Lung (tissue), 11 donors: ENCODE measurements at regions not wholly inside any gene's neighbourhood (a gene's known extent, or its start where the extent isn't known, plus 50 kb on each side); places are given as distances from the start of the nearest gene placed in this dataset.

Experiments used
- ATAC-seq: fragments of 200-7000 bp; cut with Tn5 transposase; one replicate; pipeline ENCODE4 v1.9.1; 2020; ENCODE audit warnings: moderate number of reproducible peaks; ENCODE audit not compliant: insufficient read depth, low FRiP score
- DNase-seq, 3 donors: peaks; one replicate each; pipeline ENCODE4 v3.0.0-alpha.2; 2013 to 2017
- H3K27ac ChIP-seq, 2 donors: one replicate each; pipeline ENCODE4 v1.5.1; 2013; ENCODE audit warnings: mild to moderate bottlenecking in 2 of 2, moderate library complexity in 2 of 2, control low read depth in 1 of 2, inconsistent platforms in 1 of 2, low read depth in 1 of 2, low read length in 1 of 2
- H3K27me3 ChIP-seq, 3 donors: one replicate each; pipeline ENCODE4 v1.5.1; 2013; ENCODE audit warnings: low read length in 2 of 3; ENCODE audit not compliant: control insufficient read depth in 3 of 3, insufficient read depth in 3 of 3
- H3K36me3 ChIP-seq, 4 donors: one replicate each; pipeline ENCODE4 v1.5.1; 2013; ENCODE audit warnings: low read length in 4 of 4, mild to moderate bottlenecking in 1 of 4, moderate library complexity in 1 of 4; ENCODE audit not compliant: control insufficient read depth in 4 of 4, insufficient read depth in 4 of 4
- H3K4me1 ChIP-seq, 5 donors: one replicate each; pipeline ENCODE4 v1.5.1; 2013; ENCODE audit warnings: low read length in 5 of 5, mild to moderate bottlenecking in 2 of 5, moderate library complexity in 1 of 5; ENCODE audit not compliant: control insufficient read depth in 5 of 5, insufficient read depth in 5 of 5
- H3K4me3 ChIP-seq: one replicate; pipeline ENCODE4 v1.5.1; 2013; ENCODE audit warnings: mild to moderate bottlenecking, control low read depth, moderate library complexity
- H3K9ac ChIP-seq, 2 donors: one replicate each; pipeline ENCODE4 v1.5.1; 2013; ENCODE audit warnings: low read length in 2 of 2, control low read depth in 1 of 2; ENCODE audit not compliant: insufficient read depth in 1 of 2
- H3K9me3 ChIP-seq, 4 donors: one replicate each; pipeline ENCODE4 v1.5.1; 2013; ENCODE audit warnings: low read length in 3 of 4, mild to moderate bottlenecking in 1 of 4, moderate library complexity in 1 of 4; ENCODE audit not compliant: control insufficient read depth in 4 of 4, insufficient read depth in 3 of 4
- CTCF ChIP-seq: IDR thresholded peaks from 2 replicates; pipeline ENCODE4 v1.5.1; 2012; ENCODE audit warnings: mild to moderate bottlenecking; ENCODE audit errors: control extremely low read depth, extremely low read depth
- WGBS, 2 donors: extraction: QIAGEN DNeasy Blood & Tissue Kit; methylation state at CpG; one replicate each; pipeline ENCODE4 v1.1.7; 2013; 5-methylcytosine and 5-hydroxymethylcytosine counted together
- donor health status: control.
- donor health status: control.
- donor health status: Bipolar disorder and iron deficiency.
- donor health status: healthy.
- donor health status: DM: yes; HTN: yes; CAD: no.

GRCh38 chr4:60259781-60260180 is 940.3 kb upstream of the ADGRL3 start:
- DNase-seq (no peak), ATAC-seq (no peak)
- Histone ChIP-seq H3K9ac (no peak overlapping the region), H3K4me3 (no peak overlapping the region), H3K36me3 (no peaks in the 10 kb centered on the region), H3K9me3 (no peaks in the 10 kb centered on the region), H3K4me1 (no peaks in the 10 kb centered on the region), H3K27me3 (no peaks in the 10 kb centered on the region), H3K27ac (no peak overlapping the region)
- WGBS, 2 donors: 81 to 83% methylated on average over 5 of the region's 5 CpGs
- TF ChIP-seq CTCF: no peak

GRCh38 chr4:60266505-60266904 is 933.6 kb upstream of the ADGRL3 start:
- no peak for ATAC-seq
- no peaks in the 10 kb centered on the region for H3K27me3 ChIP-seq
- H3K9ac ChIP-seq: no peak overlapping the region
- H3K4me1 ChIP-seq: no peaks in the 10 kb centered on the region
- 42 to 80% methylated on average over 1 of the region's 1 CpG for WGBS, 2 donors
- no peak overlapping the region for H3K27ac ChIP-seq
- H3K9me3 ChIP-seq: no peaks in the 10 kb centered on the region
- no peak for TF ChIP-seq CTCF
- no peaks in the 10 kb centered on the region for H3K36me3 ChIP-seq
- peak in 2 of 3 donors; percentile 29 to 57 for DNase-seq
- H3K4me3 ChIP-seq: no peak overlapping the region

GRCh38 chr4:60296386-60296785 is 903.7 kb upstream of the ADGRL3 start:
- Histone ChIP-seq H3K36me3 (no peaks in the 10 kb centered on the region), H3K9ac (no peak overlapping the region), H3K4me3 (no peak overlapping the region), H3K27ac (no peak overlapping the region), H3K4me1 (no peaks in the 10 kb centered on the region), H3K9me3 (no peaks in the 10 kb centered on the region), H3K27me3 (no peaks in the 10 kb centered on the region)
- WGBS, 2 donors: 44 to 72% methylated on average over 2 of the region's 2 CpGs
- ATAC-seq (no peak), DNase-seq (no peak)
- TF ChIP-seq CTCF: no peak

- Histone ChIP-seq H3K4me3 (no peak overlapping the region), H3K27me3 (no peaks in the 10 kb centered on the region), H3K9me3 (no peaks in the 10 kb centered on the region), H3K36me3 (no peaks in the 10 kb centered on the region), H3K9ac (no peak overlapping the region), H3K4me1 (peaks cover 0 to 15% (median 0%) of the 10 kb centered on the region in 5 donors), H3K27ac (no peak overlapping the region)
- 75 to 86% methylated on average over 2 of the region's 2 CpGs for WGBS, 2 donors
- ATAC-seq: no peak
- DNase-seq: peak in 1 of 3 donors; percentile 3
- TF ChIP-seq CTCF: no peak
Measured at GRCh38 chr4:60313611-60314178, 886.4 kb upstream of the ADGRL3 start.
